Loucy (cell line): ENCODE measurements at regions not wholly inside any gene's neighbourhood (a gene's known extent, or its start where the extent isn't known, plus 50 kb on each side); places are given as distances from the start of the nearest gene placed in this dataset.

ENCODE experiments used
- H2AFZ ChIP-seq: fragments of 200-600 bp; sonication (generic); 2 replicates; pipeline ENCODE4 v1.6.0; 2016; ENCODE audit warnings: antibody characterized with exemption, mild to moderate bottlenecking, low read length, moderate library complexity
- H3F3A ChIP-seq: fragments of 200-600 bp; 2 replicates; pipeline ENCODE4 v1.6.0; 2016; ENCODE audit warnings: antibody characterized with exemption, low read depth, mild to moderate bottlenecking
- H3K27me3 ChIP-seq: fragments of 200-600 bp; sonication (generic); 2 replicates; pipeline ENCODE4 v1.6.1; 2014; ENCODE audit warnings: low read length, mild to moderate bottlenecking; ENCODE audit not compliant: insufficient read depth, poor library complexity, severe bottlenecking
- H3K36me3 ChIP-seq: fragments of 200-600 bp; sonication (generic); 2 replicates; pipeline ENCODE4 v1.6.1; 2016; ENCODE audit warnings: low read length; ENCODE audit not compliant: insufficient read depth
- H3K4me1 ChIP-seq: fragments of 200-600 bp; sonication (generic); 2 replicates; pipeline ENCODE4 v1.5.1; 2014; ENCODE audit warnings: low read length, mild to moderate bottlenecking; ENCODE audit not compliant: insufficient read depth, poor library complexity, severe bottlenecking
- H3K4me2 ChIP-seq: fragments of 200-600 bp; sonication (generic); 2 replicates; pipeline ENCODE4 v1.6.0; 2014; ENCODE audit warnings: antibody characterized with exemption, low read length, low read depth, mild to moderate bottlenecking; ENCODE audit not compliant: poor library complexity, severe bottlenecking
- H3K4me3 ChIP-seq: fragments of 200-600 bp; sonication (generic); 2 replicates; pipeline ENCODE4 v1.5.1; 2014; ENCODE audit warnings: low read length, mild to moderate bottlenecking, mixed read lengths; ENCODE audit not compliant: poor library complexity, severe bottlenecking
- H3K79me2 ChIP-seq: fragments of 200-600 bp; sonication (generic); 2 replicates; pipeline ENCODE4 v1.6.1; 2014; ENCODE audit warnings: low read length; ENCODE audit not compliant: insufficient read depth
- H3K9ac ChIP-seq: fragments of 200-600 bp; sonication (generic); 2 replicates; pipeline ENCODE4 v1.6.0; 2014; ENCODE audit warnings: mild to moderate bottlenecking, low read depth, low read length, moderate library complexity; ENCODE audit not compliant: poor library complexity, severe bottlenecking
- H3K9me2 ChIP-seq: fragments of 200-600 bp; sonication (generic); replicated peaks from 2 replicates; pipeline ENCODE4 v1.6.1; 2016; ENCODE audit warnings: low read depth, low read length, mixed read lengths
- H3K9me3 ChIP-seq: fragments of 200-600 bp; sonication (generic); 2 replicates; pipeline ENCODE4 v1.6.1; 2014; ENCODE audit warnings: mild to moderate bottlenecking, antibody characterized with exemption, low read length, low read depth; ENCODE audit not compliant: insufficient read depth
- H4K20me1 ChIP-seq: fragments of 200-600 bp; sonication (generic); 2 replicates; pipeline ENCODE4 v1.6.0; 2014; ENCODE audit warnings: antibody characterized with exemption, low read length, mild to moderate bottlenecking; ENCODE audit not compliant: insufficient read depth, poor library complexity, severe bottlenecking
- CTCF ChIP-seq: fragments of 200-600 bp; sonication (generic); conservative IDR thresholded peaks from 2 replicates; pipeline ENCODE4 v1.5.1; 2014; ENCODE audit warnings: mild to moderate bottlenecking, antibody characterized with exemption, low read length
- EZH2phosphoT487 ChIP-seq: fragments of 200-600 bp; IDR thresholded peaks from 2 replicates; pipeline ENCODE4 v1.6.1; 2018; ENCODE audit warnings: antibody characterized with exemption, mild to moderate bottlenecking, moderate library complexity, borderline replicate concordance

- H3K27me3 ChIP-seq: no peaks in the 10 kb centered on the region
- no peak overlapping the region for H3K9ac ChIP-seq
- H3K4me3 ChIP-seq: no peak overlapping the region
- TF ChIP-seq CTCF (no peak), EZH2phosphoT487 (no peak)
- H4K20me1 ChIP-seq: no peaks in the 10 kb centered on the region
- no peaks in the 10 kb centered on the region for H3K4me1 ChIP-seq
- no peak overlapping the region for H3K4me2 ChIP-seq
- no peak overlapping the region for H2AFZ ChIP-seq
- H3F3A ChIP-seq: no peaks in the 10 kb centered on the region
- H3K79me2 ChIP-seq: no peaks in the 10 kb centered on the region
- no peaks in the 10 kb centered on the region for H3K9me3 ChIP-seq
- H3K36me3 ChIP-seq: no peaks in the 10 kb centered on the region
- H3K9me2 ChIP-seq: no peaks in the 10 kb centered on the region
These were observed 1268.8 kb downstream of the EPHA7 start for GRCh38 chr6:92150553-92150952.

- H3K36me3 ChIP-seq: no peaks in the 10 kb centered on the region
- H4K20me1 ChIP-seq: no peaks in the 10 kb centered on the region
- H3K79me2 ChIP-seq: no peaks in the 10 kb centered on the region
- H3K4me3 ChIP-seq: no peak overlapping the region
- no peaks in the 10 kb centered on the region for H3K9me3 ChIP-seq
- no peak overlapping the region for H3K4me2 ChIP-seq
- TF ChIP-seq CTCF: no peak
- no peak for TF ChIP-seq EZH2phosphoT487
- no peaks in the 10 kb centered on the region for H3K9me2 ChIP-seq
- no peak overlapping the region for H3K9ac ChIP-seq
- H2AFZ ChIP-seq: no peak overlapping the region
- no peaks in the 10 kb centered on the region for H3K4me1 ChIP-seq
- no peaks in the 10 kb centered on the region for H3K27me3 ChIP-seq
- H3F3A ChIP-seq: no peaks in the 10 kb centered on the region
These were observed 1272.1 kb downstream of the EPHA7 start for GRCh38 chr6:92147246-92147645.

- no peaks in the 10 kb centered on the region for H3K9me3 ChIP-seq
- no peaks in the 10 kb centered on the region for H3K27me3 ChIP-seq
- H3K9me2 ChIP-seq: no peaks in the 10 kb centered on the region
- no peaks in the 10 kb centered on the region for H3K4me1 ChIP-seq
- no peak overlapping the region for H3K9ac ChIP-seq
- H3K36me3 ChIP-seq: no peaks in the 10 kb centered on the region
- no peak for TF ChIP-seq CTCF
- TF ChIP-seq EZH2phosphoT487: no peak
- H2AFZ ChIP-seq: no peak overlapping the region
- no peak overlapping the region for H3K4me2 ChIP-seq
- H3K4me3 ChIP-seq: no peak overlapping the region
- H3K79me2 ChIP-seq: no peaks in the 10 kb centered on the region
- H4K20me1 ChIP-seq: no peaks in the 10 kb centered on the region
- no peaks in the 10 kb centered on the region for H3F3A ChIP-seq
These were observed 1279.8 kb downstream of the EPHA7 start for GRCh38 chr6:92139601-92140000.
